HCT116 (cell line): ENCODE measurements at regions not wholly inside any gene's neighbourhood (a gene's known extent, or its start where the extent isn't known, plus 50 kb on each side); places are given as distances from the start of the nearest gene placed in this dataset.

Experiments
- ATAC-seq: fragments of 200-7000 bp; cut with Tn5 transposase; 2 replicates; pipeline ENCODE4 v1.9.1; 2020; ENCODE audit warnings: mild to moderate bottlenecking, moderate library complexity
- BruUV-seq: library from RNA; stranded (reverse); fragments of 400-500 nt; replicated peaks from 2 replicates; lab custom pipeline; 2021; lab: Mats Ljungman, UMichigan
- CTCF ChIA-PET: fragments of 300-600 bp; sonication (Branson Sonifier 250); formaldehyde crosslinking; loops from one replicate; lab custom pipeline; 2021; ENCODE audit warnings: antibody characterized with exemption; lab: Charles Lee
- POLR2A ChIA-PET: fragments of 300-600, 350-600 bp; sonication (Branson Sonifier 250); formaldehyde crosslinking; loops from one replicate; lab custom pipeline; 2021; ENCODE audit warnings: antibody characterized with exemption; lab: Charles Lee
- RAD21 ChIA-PET, 2 experiments: fragments of 300-600 bp; sonication (Branson Sonifier 250); formaldehyde crosslinking; loops; one replicate each; lab custom pipeline; 2023; ENCODE audit warnings: low total read pairs in 2 of 2; ENCODE audit not compliant: uncharacterized antibody in 2 of 2, unreplicated experiment in 2 of 2, low non-redundant PET in 1 of 2; lab: Charles Lee
- DNase-seq: peaks from one replicate; pipeline ENCODE4 v3.0.0-alpha.2; 2010; ENCODE audit warnings: low read depth, low spot score
- H2AFZ ChIP-seq: fragments of 200-600 bp; shearing (Covaris generic), sonication (generic); 2 replicates; pipeline ENCODE4 v1.6.1; 2017; ENCODE audit warnings: low read depth, mixed run types, mixed read lengths, antibody characterized with exemption, low read length; ENCODE audit not compliant: poor library complexity, severe bottlenecking
- H3K27ac ChIP-seq: 2 replicates; pipeline ENCODE4 v1.5.1; 2012; ENCODE audit warnings: low read depth, low read length
- H3K27me3 ChIP-seq: fragments of 200-600 bp; sonication (generic); 2 replicates; pipeline ENCODE4 v1.6.1; 2016; ENCODE audit warnings: mixed run types, low read length, mixed read lengths; ENCODE audit not compliant: insufficient read depth
- H3K36me3 ChIP-seq, 2 experiments: fragments of 200-500 bp in 1 of 2; fragments of 200-600 bp in 1 of 2; sonication (Bioruptor generic) in 1 of 2; sonication (generic) in 1 of 2; 2 replicates each; pipeline versions ENCODE4 v1.5.1 to v1.6.1; 2014 to 2016; ENCODE audit warnings: low read length in 2 of 2, inconsistent platforms in 1 of 2, mixed read lengths in 1 of 2, mixed run types in 1 of 2; ENCODE audit not compliant: insufficient read depth in 2 of 2, control insufficient read depth in 1 of 2
- H3K4me1 ChIP-seq, 2 experiments: fragments of 200-600 bp in 1 of 2; sonication (generic) in 1 of 2; 2 replicates each; pipeline versions ENCODE4 v1.5.1 to v1.6.1; 2012 to 2017; ENCODE audit warnings: low read length in 2 of 2, inconsistent platforms in 1 of 2, mild to moderate bottlenecking in 1 of 2, mixed read lengths in 1 of 2, mixed run types in 1 of 2, moderate library complexity in 1 of 2; ENCODE audit not compliant: insufficient read depth in 2 of 2, control insufficient read depth in 1 of 2
- H3K4me2 ChIP-seq: fragments of 200-600 bp; sonication (generic); 2 replicates; pipeline ENCODE4 v1.6.1; 2017; ENCODE audit warnings: mixed run types, low read length, mixed read lengths
- H3K4me3 ChIP-seq, 2 experiments: fragments of 200-600 bp in 1 of 2; sonication (generic) in 1 of 2; replicated peaks in 1 of 2; 2 replicates each; pipeline ENCODE4 v1.5.1; 2011 to 2016; ENCODE audit warnings: low read length in 2 of 2, control low read depth in 1 of 2, low read depth in 1 of 2, mild to moderate bottlenecking in 1 of 2, mixed read lengths in 1 of 2, mixed run types in 1 of 2
- H3K79me2 ChIP-seq: fragments of 200-600 bp; sonication (generic); 2 replicates; pipeline ENCODE4 v1.6.1; 2017; ENCODE audit warnings: mild to moderate bottlenecking, mixed run types, low read length, moderate library complexity, mixed read lengths; ENCODE audit not compliant: insufficient read depth
- H3K9ac ChIP-seq: fragments of 200-600 bp; sonication (generic); 2 replicates; pipeline ENCODE4 v1.6.1; 2016; ENCODE audit warnings: low read length, mixed read lengths
- H3K9me2 ChIP-seq: fragments of 200-600 bp; sonication (generic), shearing (Covaris generic); 2 replicates; pipeline ENCODE4 v1.6.1; 2017; ENCODE audit warnings: mixed run types, mild to moderate bottlenecking, moderate library complexity; ENCODE audit not compliant: insufficient read depth
- H3K9me3 ChIP-seq, 2 experiments: fragments of 200-500 bp in 1 of 2; fragments of 200-600 bp in 1 of 2; sonication (Bioruptor generic) in 1 of 2; sonication (generic) in 1 of 2; 2 replicates each; pipeline ENCODE4 v1.6.1; 2014 to 2017; ENCODE audit warnings: low read length in 2 of 2, mixed read lengths in 2 of 2, inconsistent platforms in 1 of 2, low read depth in 1 of 2, mild to moderate bottlenecking in 1 of 2, mixed run types in 1 of 2, moderate library complexity in 1 of 2; ENCODE audit not compliant: control insufficient read depth in 1 of 2, insufficient read depth in 1 of 2
- H4K20me1 ChIP-seq: fragments of 200-600 bp; sonication (generic), shearing (Covaris generic); 2 replicates; pipeline ENCODE4 v1.6.1; 2017; ENCODE audit warnings: mixed run types, mild to moderate bottlenecking, moderate library complexity; ENCODE audit not compliant: insufficient read depth
- ATF3 ChIP-seq: IDR thresholded peaks from 2 replicates; pipeline ENCODE4 v1.6.1; 2012
- EGR1 ChIP-seq: IDR thresholded peaks from 2 replicates; pipeline ENCODE4 v1.6.1; 2012; ENCODE audit warnings: low read depth
- EZH2 ChIP-seq: fragments of 200-600 bp; sonication (generic); IDR thresholded peaks from 2 replicates; pipeline ENCODE4 v1.6.1; 2017; ENCODE audit warnings: antibody characterized with exemption, mixed run types
- EZH2phosphoT487 ChIP-seq: fragments of 200-600 bp; IDR thresholded peaks from 2 replicates; pipeline ENCODE4 v1.6.1; 2018; ENCODE audit warnings: antibody characterized with exemption, borderline replicate concordance
- JUND ChIP-seq: IDR thresholded peaks from 2 replicates; pipeline ENCODE4 v1.6.1; 2012
- POLR2AphosphoS5 ChIP-seq: IDR thresholded peaks from 2 replicates; pipeline ENCODE4 v1.6.1; 2011; ENCODE audit warnings: mild to moderate bottlenecking, low read depth, low read length, moderate library complexity
- RAD21 ChIP-seq: IDR thresholded peaks from 2 replicates; pipeline ENCODE4 v1.6.1; 2012; ENCODE audit warnings: low read depth, mild to moderate bottlenecking
- SP1 ChIP-seq: IDR thresholded peaks from 2 replicates; pipeline ENCODE4 v1.6.1; 2012; ENCODE audit warnings: low read depth
- TCF7L2 ChIP-seq: IDR thresholded peaks from 2 replicates; pipeline ENCODE4 v1.7.0; 2011; ENCODE audit warnings: borderline replicate concordance, inconsistent platforms; ENCODE audit not compliant: insufficient read depth, insufficient read length; ENCODE audit errors: extremely low read depth
- ZFX ChIP-seq: fragments of 450-650 bp; IDR thresholded peaks from 2 replicates; pipeline ENCODE4 v1.6.1; 2017
- intact Hi-C: fragments of 100-400 bp; cut with micrococcal nuclease; formaldehyde crosslinking; loops from 2 replicates; pipeline ENCODE4 v1.10.0; 2022
- TF ChIP-seq, protein P1 (sequence below): IDR thresholded peaks from 2 replicates; pipeline ENCODE4 v1.6.1; 2012

- POLR2A ChIA-PET = no interaction called here
- H4K20me1 ChIP-seq = no peaks in the 10 kb centered on the region
- H3K4me3 ChIP-seq = no peak overlapping the region
- no peaks in the 10 kb centered on the region for H3K9me2 ChIP-seq
- DNase-seq (no peak), ATAC-seq (no peak)
- TF ChIP-seq ZFX = no peak
- TF ChIP-seq POLR2AphosphoS5 = no peak
- TF ChIP-seq EGR1 = no peak
- TF ChIP-seq EZH2 = no peak
- no peak for TF ChIP-seq SP1
- TF ChIP-seq, protein P1, sequence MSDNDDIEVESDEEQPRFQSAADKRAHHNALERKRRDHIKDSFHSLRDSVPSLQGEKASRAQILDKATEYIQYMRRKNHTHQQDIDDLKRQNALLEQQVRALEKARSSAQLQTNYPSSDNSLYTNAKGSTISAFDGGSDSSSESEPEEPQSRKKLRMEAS = no peak
- no peak for TF ChIP-seq RAD21
- no peak for TF ChIP-seq ATF3
- TF ChIP-seq EZH2phosphoT487 = no peak
- TF ChIP-seq TCF7L2 = no peak
- TF ChIP-seq JUND = no peak
- no peak overlapping the region for H3K9ac ChIP-seq
- no peaks in the 10 kb centered on the region for H3K9me3 ChIP-seq
- no peak overlapping the region for H2AFZ ChIP-seq
- no peak overlapping the region for H3K4me2 ChIP-seq
- no peak overlapping the region for H3K27ac ChIP-seq
- no peaks in the 10 kb centered on the region for H3K36me3 ChIP-seq
- H3K79me2 ChIP-seq = no peaks in the 10 kb centered on the region
- H3K4me1 ChIP-seq = no peaks in the 10 kb centered on the region
- H3K27me3 ChIP-seq = peaks cover 18% of the 10 kb centered on the region
- no TSS peak for BruUV-seq
- CTCF ChIA-PET = no interaction called here
- intact Hi-C loops = loop anchor here (10.0 kb wide), 1 partner anchor 57 kb away; no protein-coding TSS in a partner anchor
- RAD21 ChIA-PET = no interaction called here
Measured at GRCh38 chr9:20111173-20111843, 322.5 kb upstream of the SLC24A2 start.
